ENCODE measurements at regions not wholly inside any gene's neighbourhood (a gene's known extent, or its start where the extent isn't known, plus 50 kb on each side); places are given as distances from the start of the nearest gene placed in this dataset.

DNA sequence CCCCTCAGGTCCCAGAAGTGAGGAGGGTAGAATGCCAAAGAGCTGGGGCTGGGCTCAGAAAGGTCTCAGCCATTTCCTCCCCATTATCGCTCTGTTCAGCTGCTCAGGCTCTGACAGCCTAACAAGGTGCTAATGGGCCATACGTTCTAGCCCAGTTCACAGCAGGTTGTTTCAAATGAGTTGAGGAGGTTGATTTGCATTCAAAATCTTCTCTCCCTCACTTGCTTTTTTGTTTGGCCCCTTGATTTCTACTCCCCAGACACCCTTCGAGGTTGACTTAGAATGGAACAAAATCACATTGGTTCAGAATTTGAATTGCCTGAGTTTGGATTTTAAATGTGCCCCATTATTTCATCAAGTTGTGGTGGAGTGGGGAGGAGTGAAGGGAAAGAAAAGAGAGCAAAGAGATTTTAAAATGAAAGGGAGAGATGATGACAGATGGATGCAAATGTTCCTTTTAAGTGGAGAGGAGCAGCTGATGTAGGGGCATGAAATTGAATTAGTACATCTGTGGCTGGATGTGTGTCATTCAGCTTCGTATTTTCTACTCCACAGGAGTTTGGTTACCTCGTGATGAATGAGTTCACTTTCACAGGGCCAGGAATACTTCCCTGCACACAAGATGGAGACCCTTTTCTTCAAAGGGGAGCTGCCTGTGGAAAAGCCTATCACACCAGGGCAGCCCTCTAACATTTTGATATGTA, 425.8 kb upstream of the CAMK1G start:
- no peaks in the 10 kb centered on the region for H3K36me3 ChIP-seq (ENCODE audit: low read depth)
- H2AFZ ChIP-seq = no peak overlapping the region
- no peak overlapping the region for H3K9ac ChIP-seq
- no peaks in the 10 kb centered on the region for H3K9me2 ChIP-seq (ENCODE audit: insufficient read depth)
- H4K20me1 ChIP-seq (ENCODE audit: insufficient read depth) = no peaks in the 10 kb centered on the region
- no peak for TF ChIP-seq EZH2phosphoT487 (IDR thresholded peaks at IDR 0.05; ENCODE audit: insufficient read depth, low read depth)
- TF ChIP-seq EZH2 (IDR thresholded peaks at IDR 0.05; ENCODE audit: insufficient read depth, poor library complexity, severe bottlenecking) = no peak
- DNase-seq = no peak
- no peak overlapping the region for H3K4me3 ChIP-seq
- no peaks in the 10 kb centered on the region for H3K9me3 ChIP-seq (ENCODE audit: low read depth)
- H3K79me2 ChIP-seq (ENCODE audit: insufficient read depth) = no peaks in the 10 kb centered on the region
- in situ Hi-C loops (cut with MboI) = no loop called here
- no peaks in the 10 kb centered on the region for H3F3A ChIP-seq (ENCODE audit: insufficient read depth)
- no peak overlapping the region for H3K4me2 ChIP-seq (ENCODE audit: unreplicated experiment)
- H3K27me3 ChIP-seq (replicated peaks; ENCODE audit: insufficient read depth) = no peaks in the 10 kb centered on the region
- no peak overlapping the region for H3K27ac ChIP-seq
- 5 to 6% methylated on average over 5 of the region's 5 CpGs for WGBS, 2 experiments (ENCODE audit: low coverage in 1 of 2, low lambda C conversion rate in 2 of 2, missing lambda C conversion rate in 2 of 2)
- H3K4me1 ChIP-seq (ENCODE audit: insufficient read depth) = no peaks in the 10 kb centered on the region

DNA sequence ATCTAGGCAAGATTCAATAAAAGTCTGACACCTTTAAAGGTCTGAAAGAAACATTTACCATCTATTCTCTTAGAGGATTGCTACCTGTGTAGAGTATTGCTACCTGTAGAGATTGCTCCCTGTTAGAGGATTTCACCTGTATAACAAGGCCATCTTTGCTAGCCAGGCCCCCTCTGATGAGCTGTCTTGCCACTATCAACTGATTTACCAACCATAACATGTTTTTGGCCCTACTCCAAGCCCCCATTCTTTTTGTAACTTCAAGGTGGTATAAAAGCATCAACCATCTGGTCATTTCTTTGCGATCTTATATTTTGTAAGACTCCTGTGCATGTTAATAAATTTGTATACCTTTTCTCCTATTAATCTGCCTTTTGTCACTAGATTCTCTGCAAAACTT, 424.7 kb upstream of the CAMK1G start:
- WGBS, 2 experiments (ENCODE audit: low coverage in 1 of 2, low lambda C conversion rate in 2 of 2, missing lambda C conversion rate in 2 of 2) = 38 to 42% methylated on average over 1 of the region's 1 CpG
- no peak overlapping the region for H2AFZ ChIP-seq

GRCh38 chr1:209160230-209160629, 423.3 kb upstream of the CAMK1G start:
- no peak for TF ChIP-seq EZH2phosphoT487 (IDR thresholded peaks at IDR 0.05; ENCODE audit: insufficient read depth, low read depth)
- TF ChIP-seq EZH2 (IDR thresholded peaks at IDR 0.05; ENCODE audit: insufficient read depth, poor library complexity, severe bottlenecking) = no peak
- Histone ChIP-seq H3K4me3 (no peak overlapping the region), H3K79me2 (ENCODE audit: insufficient read depth) (no peaks in the 10 kb centered on the region), H3F3A (ENCODE audit: insufficient read depth) (no peaks in the 10 kb centered on the region), H4K20me1 (ENCODE audit: insufficient read depth) (no peaks in the 10 kb centered on the region), H3K9ac (no peak overlapping the region), H3K4me1 (ENCODE audit: insufficient read depth) (no peaks in the 10 kb centered on the region), H3K9me2 (ENCODE audit: insufficient read depth) (no peaks in the 10 kb centered on the region), H2AFZ (no peak overlapping the region), H3K9me3 (ENCODE audit: low read depth) (no peaks in the 10 kb centered on the region), H3K27me3 (replicated peaks; ENCODE audit: insufficient read depth) (no peaks in the 10 kb centered on the region), H3K4me2 (ENCODE audit: unreplicated experiment) (no peak overlapping the region), H3K27ac (no peak overlapping the region), H3K36me3 (ENCODE audit: low read depth) (no peaks in the 10 kb centered on the region)
- no peak for DNase-seq
- in situ Hi-C loops (cut with MboI) = no loop called here
- 10 to 23% methylated on average over 2 of the region's 2 CpGs for WGBS, 2 experiments (ENCODE audit: low coverage in 1 of 2, low lambda C conversion rate in 2 of 2, missing lambda C conversion rate in 2 of 2)

More for the DNA sequence above, 424.7 kb upstream of the CAMK1G start:
- Histone ChIP-seq H3F3A (ENCODE audit: insufficient read depth) (no peaks in the 10 kb centered on the region), H3K4me2 (ENCODE audit: unreplicated experiment) (no peak overlapping the region), H3K9me3 (ENCODE audit: low read depth) (no peaks in the 10 kb centered on the region), H3K27ac (no peak overlapping the region), H3K9ac (no peak overlapping the region), H3K36me3 (ENCODE audit: low read depth) (no peaks in the 10 kb centered on the region), H3K9me2 (ENCODE audit: insufficient read depth) (no peaks in the 10 kb centered on the region), H3K4me1 (ENCODE audit: insufficient read depth) (no peaks in the 10 kb centered on the region), H4K20me1 (ENCODE audit: insufficient read depth) (no peaks in the 10 kb centered on the region), H3K27me3 (replicated peaks; ENCODE audit: insufficient read depth) (no peaks in the 10 kb centered on the region), H3K4me3 (no peak overlapping the region), H3K79me2 (ENCODE audit: insufficient read depth) (no peaks in the 10 kb centered on the region)
- in situ Hi-C loops (cut with MboI) = no loop called here
- no peak for DNase-seq
- TF ChIP-seq EZH2 (IDR thresholded peaks at IDR 0.05; ENCODE audit: insufficient read depth, poor library complexity, severe bottlenecking) = no peak
- no peak for TF ChIP-seq EZH2phosphoT487 (IDR thresholded peaks at IDR 0.05; ENCODE audit: insufficient read depth, low read depth)

DNA sequence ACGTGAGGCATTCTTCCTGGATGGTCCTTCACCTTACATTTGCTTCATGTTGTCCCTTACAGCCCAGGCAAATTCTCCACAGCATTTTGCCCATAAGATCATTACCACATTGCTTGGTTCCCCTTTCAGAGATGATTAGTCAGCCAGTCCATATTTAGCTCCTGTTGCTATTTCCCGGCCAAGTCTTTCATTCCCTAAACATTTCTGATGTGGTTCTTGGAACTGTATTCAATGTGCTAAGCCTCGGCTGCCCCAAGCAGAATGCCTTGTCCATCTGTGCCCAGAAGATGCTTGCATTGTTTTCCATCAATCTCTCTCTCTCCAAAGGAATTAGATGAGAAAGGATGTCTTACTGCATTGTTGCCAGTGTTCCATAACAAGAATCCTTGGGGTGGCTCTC, 420.9 kb upstream of the CAMK1G start:
- no peak for DNase-seq
- no peak overlapping the region for H3K27ac ChIP-seq
- H3K9ac ChIP-seq = no peak overlapping the region
- TF ChIP-seq EZH2 (IDR thresholded peaks at IDR 0.05; ENCODE audit: insufficient read depth, poor library complexity, severe bottlenecking) (no peak), EZH2phosphoT487 (IDR thresholded peaks at IDR 0.05; ENCODE audit: insufficient read depth, low read depth) (no peak)
- no peaks in the 10 kb centered on the region for H3K9me3 ChIP-seq (ENCODE audit: low read depth)
- WGBS, 2 experiments (ENCODE audit: low coverage in 1 of 2, low lambda C conversion rate in 2 of 2, missing lambda C conversion rate in 2 of 2) = 15 to 17% methylated on average over 3 of the region's 3 CpGs
- H3K4me3 ChIP-seq = no peak overlapping the region
- H4K20me1 ChIP-seq (ENCODE audit: insufficient read depth) = no peaks in the 10 kb centered on the region
- no peaks in the 10 kb centered on the region for H3K4me1 ChIP-seq (ENCODE audit: insufficient read depth)
- no peak overlapping the region for H3K4me2 ChIP-seq (ENCODE audit: unreplicated experiment)
- no peaks in the 10 kb centered on the region for H3K9me2 ChIP-seq (ENCODE audit: insufficient read depth)
- in situ Hi-C loops (cut with MboI) = no loop called here
- H3K79me2 ChIP-seq (ENCODE audit: insufficient read depth) = no peaks in the 10 kb centered on the region
- no peaks in the 10 kb centered on the region for H3K36me3 ChIP-seq (ENCODE audit: low read depth)
- H3F3A ChIP-seq (ENCODE audit: insufficient read depth) = no peaks in the 10 kb centered on the region
- H3K27me3 ChIP-seq (replicated peaks; ENCODE audit: insufficient read depth) = no peaks in the 10 kb centered on the region
- no peak overlapping the region for H2AFZ ChIP-seq

DNA sequence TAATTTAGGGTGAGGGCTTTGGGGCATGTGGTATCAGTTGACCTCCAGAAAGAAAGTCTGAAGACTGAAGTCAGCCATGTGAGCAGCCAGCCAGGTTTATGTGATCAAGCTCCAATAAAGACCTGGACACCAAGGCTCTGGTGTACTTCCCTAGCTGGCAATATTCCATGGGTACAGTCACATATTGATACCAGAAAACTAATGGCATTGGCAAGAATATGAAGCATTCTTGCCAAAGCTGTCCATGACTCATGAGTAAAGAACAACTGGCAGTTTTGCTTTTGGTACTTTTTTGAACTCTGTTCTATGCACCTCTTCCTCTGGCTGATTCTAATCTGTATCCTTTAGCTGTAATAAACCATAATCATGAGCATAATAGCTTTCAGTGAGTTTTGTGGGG, 415.3 kb upstream of the CAMK1G start:
- no peak overlapping the region for H3K4me3 ChIP-seq
- no peak overlapping the region for H3K27ac ChIP-seq
- no peaks in the 10 kb centered on the region for H3K79me2 ChIP-seq (ENCODE audit: insufficient read depth)
- H2AFZ ChIP-seq = no peak overlapping the region
- no peaks in the 10 kb centered on the region for H4K20me1 ChIP-seq (ENCODE audit: insufficient read depth)
- H3K4me2 ChIP-seq (ENCODE audit: unreplicated experiment) = no peak overlapping the region
- in situ Hi-C loops (cut with MboI) = no loop called here
- H3K9me3 ChIP-seq (ENCODE audit: low read depth) = no peaks in the 10 kb centered on the region
- DNase-seq = peak; percentile 22
- TF ChIP-seq EZH2phosphoT487 (IDR thresholded peaks at IDR 0.05; ENCODE audit: insufficient read depth, low read depth) (no peak), EZH2 (IDR thresholded peaks at IDR 0.05; ENCODE audit: insufficient read depth, poor library complexity, severe bottlenecking) (no peak)
- H3K36me3 ChIP-seq (ENCODE audit: low read depth) = no peaks in the 10 kb centered on the region
- H3K27me3 ChIP-seq (replicated peaks; ENCODE audit: insufficient read depth) = no peaks in the 10 kb centered on the region
- H3K9ac ChIP-seq = no peak overlapping the region
- H3K9me2 ChIP-seq (ENCODE audit: insufficient read depth) = no peaks in the 10 kb centered on the region
- H3K4me1 ChIP-seq (ENCODE audit: insufficient read depth) = no peaks in the 10 kb centered on the region
- no peaks in the 10 kb centered on the region for H3F3A ChIP-seq (ENCODE audit: insufficient read depth)
